OCI-LY7 (cell line): ENCODE measurements at regions not wholly inside any gene's neighbourhood (a gene's known extent, or its start where the extent isn't known, plus 50 kb on each side); places are given as distances from the start of the nearest gene placed in this dataset.

Experiments used
- EZH2phosphoT487 ChIP-seq: fragments of 200-600 bp; sonication (generic); IDR thresholded peaks from 2 replicates; pipeline ENCODE4 v1.6.1; 2018; ENCODE audit warnings: low read depth, borderline replicate concordance, mild to moderate bottlenecking, mixed run types, antibody characterized with exemption, low read length, moderate library complexity, mixed read lengths
- TF ChIP-seq, protein P1 (sequence below): fragments of 200-600 bp; sonication (generic); conservative IDR thresholded peaks from 2 replicates; pipeline ENCODE4 v1.5.1; 2014; ENCODE audit warnings: mild to moderate bottlenecking, antibody characterized with exemption, low read length, moderate library complexity, mixed read lengths

DNA sequence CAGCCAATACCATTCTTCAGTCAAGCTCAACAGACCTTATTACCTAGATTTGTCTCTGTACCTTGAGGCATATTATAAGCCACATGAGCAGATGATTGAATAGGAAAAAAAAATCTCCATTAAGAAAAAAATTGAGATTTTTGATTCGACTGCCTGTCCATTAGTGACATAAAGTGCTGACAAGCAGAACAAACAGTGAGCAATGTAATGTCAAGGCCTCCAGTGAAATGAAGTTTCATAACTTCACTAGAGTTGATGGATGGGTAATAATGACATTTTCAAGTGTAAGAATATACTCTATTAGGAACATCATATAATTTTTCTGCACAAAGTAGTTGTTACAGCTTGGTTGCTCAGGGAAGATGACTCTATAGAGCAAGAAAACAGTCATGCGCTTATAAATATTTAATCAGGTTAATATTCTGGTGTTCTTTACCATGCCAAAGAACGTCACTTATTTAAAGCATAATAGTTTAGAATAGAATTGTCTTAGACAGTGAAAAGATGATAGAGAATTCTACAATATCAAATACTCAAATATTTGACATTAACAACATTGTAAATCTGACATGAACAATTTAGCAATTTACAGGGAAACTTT lies 783.7 kb downstream of the EPHA7 start:
- TF ChIP-seq, protein P1, sequence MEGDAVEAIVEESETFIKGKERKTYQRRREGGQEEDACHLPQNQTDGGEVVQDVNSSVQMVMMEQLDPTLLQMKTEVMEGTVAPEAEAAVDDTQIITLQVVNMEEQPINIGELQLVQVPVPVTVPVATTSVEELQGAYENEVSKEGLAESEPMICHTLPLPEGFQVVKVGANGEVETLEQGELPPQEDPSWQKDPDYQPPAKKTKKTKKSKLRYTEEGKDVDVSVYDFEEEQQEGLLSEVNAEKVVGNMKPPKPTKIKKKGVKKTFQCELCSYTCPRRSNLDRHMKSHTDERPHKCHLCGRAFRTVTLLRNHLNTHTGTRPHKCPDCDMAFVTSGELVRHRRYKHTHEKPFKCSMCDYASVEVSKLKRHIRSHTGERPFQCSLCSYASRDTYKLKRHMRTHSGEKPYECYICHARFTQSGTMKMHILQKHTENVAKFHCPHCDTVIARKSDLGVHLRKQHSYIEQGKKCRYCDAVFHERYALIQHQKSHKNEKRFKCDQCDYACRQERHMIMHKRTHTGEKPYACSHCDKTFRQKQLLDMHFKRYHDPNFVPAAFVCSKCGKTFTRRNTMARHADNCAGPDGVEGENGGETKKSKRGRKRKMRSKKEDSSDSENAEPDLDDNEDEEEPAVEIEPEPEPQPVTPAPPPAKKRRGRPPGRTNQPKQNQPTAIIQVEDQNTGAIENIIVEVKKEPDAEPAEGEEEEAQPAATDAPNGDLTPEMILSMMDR = no peak
- no peak for TF ChIP-seq EZH2phosphoT487
